ENCODE measurements at regions not wholly inside any gene's neighbourhood (a gene's known extent, or its start where the extent isn't known, plus 50 kb on each side); places are given as distances from the start of the nearest gene placed in this dataset.

GRCh38 chr16:63453261-63453660 lies 1417.0 kb upstream of the CDH8 start:
- TF ChIP-seq, protein P1, sequence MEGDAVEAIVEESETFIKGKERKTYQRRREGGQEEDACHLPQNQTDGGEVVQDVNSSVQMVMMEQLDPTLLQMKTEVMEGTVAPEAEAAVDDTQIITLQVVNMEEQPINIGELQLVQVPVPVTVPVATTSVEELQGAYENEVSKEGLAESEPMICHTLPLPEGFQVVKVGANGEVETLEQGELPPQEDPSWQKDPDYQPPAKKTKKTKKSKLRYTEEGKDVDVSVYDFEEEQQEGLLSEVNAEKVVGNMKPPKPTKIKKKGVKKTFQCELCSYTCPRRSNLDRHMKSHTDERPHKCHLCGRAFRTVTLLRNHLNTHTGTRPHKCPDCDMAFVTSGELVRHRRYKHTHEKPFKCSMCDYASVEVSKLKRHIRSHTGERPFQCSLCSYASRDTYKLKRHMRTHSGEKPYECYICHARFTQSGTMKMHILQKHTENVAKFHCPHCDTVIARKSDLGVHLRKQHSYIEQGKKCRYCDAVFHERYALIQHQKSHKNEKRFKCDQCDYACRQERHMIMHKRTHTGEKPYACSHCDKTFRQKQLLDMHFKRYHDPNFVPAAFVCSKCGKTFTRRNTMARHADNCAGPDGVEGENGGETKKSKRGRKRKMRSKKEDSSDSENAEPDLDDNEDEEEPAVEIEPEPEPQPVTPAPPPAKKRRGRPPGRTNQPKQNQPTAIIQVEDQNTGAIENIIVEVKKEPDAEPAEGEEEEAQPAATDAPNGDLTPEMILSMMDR (IDR thresholded peaks at IDR 0.05; ENCODE audit: borderline replicate concordance, insufficient read depth, low read depth, low read length): no peak
- no peak overlapping the region for H3K4me3 ChIP-seq (ENCODE audit: low read depth, low read length)

GRCh38 chr16:63447121-63447520 lies 1410.9 kb upstream of the CDH8 start:
- TF ChIP-seq, protein P1 (IDR thresholded peaks at IDR 0.05; ENCODE audit: borderline replicate concordance, insufficient read depth, low read depth, low read length): no peak
- H3K4me3 ChIP-seq (ENCODE audit: low read depth, low read length): no peak overlapping the region

- H3K4me3 ChIP-seq (ENCODE audit: low read depth, low read length): no peak overlapping the region
- TF ChIP-seq, protein P1 (IDR thresholded peaks at IDR 0.05; ENCODE audit: borderline replicate concordance, insufficient read depth, low read depth, low read length): no peak
Observed at GRCh38 chr16:63442246-63442645, 1406.0 kb upstream of the CDH8 start.

DNA sequence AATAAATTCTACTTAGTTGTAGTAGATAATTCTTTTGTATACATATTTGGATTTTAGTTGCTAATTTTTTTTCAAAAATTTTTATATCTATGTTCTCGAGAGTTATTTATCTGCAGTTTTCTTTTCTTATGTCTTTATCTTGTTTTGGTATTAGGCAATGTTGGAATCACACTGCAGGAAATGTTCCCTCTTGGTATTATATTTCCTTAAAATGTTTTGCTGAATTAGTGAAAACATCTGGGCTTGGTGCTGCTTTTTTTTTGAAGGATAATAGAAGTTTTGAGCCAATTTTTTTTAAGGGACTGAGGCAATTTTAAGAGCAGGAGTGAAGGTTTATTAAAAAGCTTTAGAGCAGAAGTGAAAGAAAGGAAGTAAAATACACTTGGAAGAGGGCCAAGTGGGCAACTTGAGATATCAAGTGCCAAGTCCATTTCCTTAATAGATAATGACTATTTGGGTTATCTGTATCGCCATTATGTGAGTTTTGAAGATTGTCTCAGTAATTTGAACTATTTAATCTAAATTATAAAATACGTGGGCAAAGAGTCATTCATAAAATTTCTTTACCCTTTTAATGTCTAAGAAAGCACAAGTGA lies 1390.1 kb upstream of the CDH8 start:
- TF ChIP-seq, protein P1 (IDR thresholded peaks at IDR 0.05; ENCODE audit: borderline replicate concordance, insufficient read depth, low read depth, low read length): no peak
- no peak overlapping the region for H3K4me3 ChIP-seq (ENCODE audit: low read depth, low read length)

- TF ChIP-seq, protein P1 (IDR thresholded peaks at IDR 0.05; ENCODE audit: borderline replicate concordance, insufficient read depth, low read depth, low read length): no peak
Observed at GRCh38 chr16:63422715-63423114, 1386.5 kb upstream of the CDH8 start.

GRCh38 chr16:63416712-63417111 lies 1380.5 kb upstream of the CDH8 start:
- no peak overlapping the region for H3K4me3 ChIP-seq (ENCODE audit: low read depth, low read length)
- TF ChIP-seq, protein P1 (IDR thresholded peaks at IDR 0.05; ENCODE audit: borderline replicate concordance, insufficient read depth, low read depth, low read length): no peak

More at GRCh38 chr16:63422715-63423114, 1386.5 kb upstream of the CDH8 start:
- H3K4me3 ChIP-seq (ENCODE audit: low read depth, low read length): no peak overlapping the region

GRCh38 chr16:63415014-63415413 lies 1378.8 kb upstream of the CDH8 start:
- TF ChIP-seq, protein P1 (IDR thresholded peaks at IDR 0.05; ENCODE audit: borderline replicate concordance, insufficient read depth, low read depth, low read length): no peak
- H3K4me3 ChIP-seq (ENCODE audit: low read depth, low read length): no peak overlapping the region

Data from GM12875 (cell line).